Transverse colon (tissue), 4 donors: ENCODE measurements at regions not wholly inside any gene's neighbourhood (a gene's known extent, or its start where the extent isn't known, plus 50 kb on each side); places are given as distances from the start of the nearest gene placed in this dataset.

Experiments
- POLR2AphosphoS5 ChIP-seq, 3 donors: sonication (generic); formaldehyde crosslinking; IDR thresholded peaks; one replicate each; pipeline ENCODE4 v1.6.1; 2016; ENCODE audit warnings: antibody characterized with exemption in 3 of 3
- TF ChIP-seq, protein P1 (sequence below), 5 experiments: fragments of 200-600 bp in 3 of 5; fragments of 450-650 bp in 2 of 5; sonication (generic) in 3 of 5; IDR thresholded peaks; 1 replicate in 2 of 5; 2 replicates in 3 of 5; pipeline ENCODE4 v1.5.1; 2016 to 2017; ENCODE audit warnings: antibody characterized with exemption in 5 of 5, inconsistent platforms in 3 of 5, mild to moderate bottlenecking in 2 of 5, moderate library complexity in 1 of 5

DNA sequence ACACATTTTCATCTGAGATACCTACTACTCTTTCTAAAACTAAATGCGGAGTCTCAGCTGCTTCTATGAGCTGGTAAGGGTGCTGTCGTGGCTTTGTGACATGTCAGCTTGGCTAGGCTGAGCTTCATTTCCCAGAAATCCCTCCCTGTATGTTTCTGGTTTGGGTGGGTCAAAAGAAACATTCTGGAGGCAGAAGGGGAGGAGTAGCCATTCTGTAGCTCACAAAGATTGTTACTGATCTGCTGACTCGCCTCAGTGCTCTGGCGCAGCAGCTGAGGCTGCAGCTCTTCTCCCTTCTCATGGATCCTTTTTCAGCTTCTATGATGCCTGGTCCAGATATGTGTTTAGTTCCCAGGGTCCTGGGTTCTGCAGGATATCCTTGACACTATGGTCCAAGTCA is 114.7 kb downstream of the RAP2A start:
- TF ChIP-seq, protein P1, sequence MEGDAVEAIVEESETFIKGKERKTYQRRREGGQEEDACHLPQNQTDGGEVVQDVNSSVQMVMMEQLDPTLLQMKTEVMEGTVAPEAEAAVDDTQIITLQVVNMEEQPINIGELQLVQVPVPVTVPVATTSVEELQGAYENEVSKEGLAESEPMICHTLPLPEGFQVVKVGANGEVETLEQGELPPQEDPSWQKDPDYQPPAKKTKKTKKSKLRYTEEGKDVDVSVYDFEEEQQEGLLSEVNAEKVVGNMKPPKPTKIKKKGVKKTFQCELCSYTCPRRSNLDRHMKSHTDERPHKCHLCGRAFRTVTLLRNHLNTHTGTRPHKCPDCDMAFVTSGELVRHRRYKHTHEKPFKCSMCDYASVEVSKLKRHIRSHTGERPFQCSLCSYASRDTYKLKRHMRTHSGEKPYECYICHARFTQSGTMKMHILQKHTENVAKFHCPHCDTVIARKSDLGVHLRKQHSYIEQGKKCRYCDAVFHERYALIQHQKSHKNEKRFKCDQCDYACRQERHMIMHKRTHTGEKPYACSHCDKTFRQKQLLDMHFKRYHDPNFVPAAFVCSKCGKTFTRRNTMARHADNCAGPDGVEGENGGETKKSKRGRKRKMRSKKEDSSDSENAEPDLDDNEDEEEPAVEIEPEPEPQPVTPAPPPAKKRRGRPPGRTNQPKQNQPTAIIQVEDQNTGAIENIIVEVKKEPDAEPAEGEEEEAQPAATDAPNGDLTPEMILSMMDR (IDR thresholded peaks at IDR 0.05) = no peak
- TF ChIP-seq POLR2AphosphoS5 (IDR thresholded peaks at IDR 0.05) = no peak
